ENCODE measurements at regions not wholly inside any gene's neighbourhood (a gene's known extent, or its start where the extent isn't known, plus 50 kb on each side); places are given as distances from the start of the nearest gene placed in this dataset.
"Not testable (repeated sequence)": the region's sequence is repeated elsewhere in the genome, so short reads cannot be mapped to it uniquely, and the experiment has no call there.

- DNase-seq (ENCODE audit: low spot score in 2 of 2), result no peak
- no peak for FAIRE-seq
Observed at GRCh38 chr13:71382285-71382684, 484.7 kb downstream of the DACH1 start.

GRCh38 chr13:71380191-71380590, 486.8 kb downstream of the DACH1 start:
- no peak for DNase-seq (ENCODE audit: low spot score in 2 of 2)
- no peak for FAIRE-seq

- DNase-seq (ENCODE audit: low spot score in 2 of 2) (no peak), FAIRE-seq (no peak)
Observed at GRCh38 chr13:71378961-71379905, 487.8 kb downstream of the DACH1 start.

- DNase-seq (ENCODE audit: low spot score in 2 of 2) (no peak), FAIRE-seq (no peak)
Observed at GRCh38 chr13:71374471-71375049, 492.4 kb downstream of the DACH1 start.

GRCh38 chr13:71368336-71368735, 498.7 kb downstream of the DACH1 start:
- DNase-seq (ENCODE audit: low spot score in 2 of 2), result no peak
- no peak for FAIRE-seq

- FAIRE-seq (no peak), DNase-seq (ENCODE audit: low spot score in 2 of 2) (no peak)
Observed at GRCh38 chr13:71360041-71360440, 507.0 kb downstream of the DACH1 start.

- DNase-seq (ENCODE audit: low spot score in 2 of 2) (no peak), FAIRE-seq (no peak)
Observed at GRCh38 chr13:71359641-71360040, 507.4 kb downstream of the DACH1 start.

- no peak for DNase-seq (ENCODE audit: low spot score in 2 of 2)
- FAIRE-seq, result no peak
Observed at GRCh38 chr13:71358218-71358617, 508.8 kb downstream of the DACH1 start.

GRCh38 chr13:71355010-71355409, 512.0 kb downstream of the DACH1 start:
- DNase-seq (ENCODE audit: low spot score in 2 of 2), result no peak
- no peak for FAIRE-seq

GRCh38 chr13:71350886-71351285, 516.1 kb downstream of the DACH1 start:
- FAIRE-seq (no peak), DNase-seq (ENCODE audit: low spot score in 2 of 2) (no peak)

GRCh38 chr13:71345856-71346255, 521.1 kb downstream of the DACH1 start:
- DNase-seq (ENCODE audit: low spot score in 2 of 2); FAIRE-seq: not testable (repeated sequence)

- FAIRE-seq (no peak), DNase-seq (ENCODE audit: low spot score in 2 of 2) (no peak)
Observed at GRCh38 chr13:71339736-71340135, 527.3 kb downstream of the DACH1 start.

GRCh38 chr13:71339005-71339404, 528.0 kb downstream of the DACH1 start:
- FAIRE-seq (no peak), DNase-seq (ENCODE audit: low spot score in 2 of 2) (no peak)

- FAIRE-seq, result no peak
- no peak for DNase-seq (ENCODE audit: low spot score in 2 of 2)
Observed at GRCh38 chr13:71338070-71338469, 528.9 kb downstream of the DACH1 start.

- FAIRE-seq (no peak), DNase-seq (ENCODE audit: low spot score in 2 of 2) (no peak)
Observed at GRCh38 chr13:71327266-71327665, 539.7 kb downstream of the DACH1 start.

- FAIRE-seq, result no peak
Observed at GRCh38 chr13:71325556-71325955, 541.4 kb downstream of the DACH1 start.

GRCh38 chr13:71323266-71323665, 543.7 kb downstream of the DACH1 start:
- no peak for FAIRE-seq
- no peak for DNase-seq (ENCODE audit: low spot score in 2 of 2)

More at GRCh38 chr13:71325556-71325955, 541.4 kb downstream of the DACH1 start:
- no peak for DNase-seq (ENCODE audit: low spot score in 2 of 2)

- no peak for FAIRE-seq
- DNase-seq (ENCODE audit: low spot score in 2 of 2), result no peak
Observed at GRCh38 chr13:71320452-71320851, 546.6 kb downstream of the DACH1 start.

- DNase-seq (ENCODE audit: low spot score in 2 of 2) (no peak), FAIRE-seq (no peak)
Observed at GRCh38 chr13:71316792-71317363, 550.1 kb downstream of the DACH1 start.

GRCh38 chr13:71312923-71313322, 554.1 kb downstream of the DACH1 start:
- FAIRE-seq, result no peak

GRCh38 chr13:71309905-71310304, 557.1 kb downstream of the DACH1 start:
- no peak for FAIRE-seq
- DNase-seq (ENCODE audit: low spot score in 2 of 2), result no peak

More at GRCh38 chr13:71312923-71313322, 554.1 kb downstream of the DACH1 start:
- DNase-seq (ENCODE audit: low spot score in 2 of 2), result no peak

Measured in frontal cortex (tissue), 3 donors.